ENCODE measurements at regions not wholly inside any gene's neighbourhood (a gene's known extent, or its start where the extent isn't known, plus 50 kb on each side); places are given as distances from the start of the nearest gene placed in this dataset.

GRCh38 chr3:44039006-44039405 lies 202.7 kb upstream of the TOPAZ1 start:
- no peak for TF ChIP-seq POLR2A (IDR thresholded peaks at IDR 0.05)
- TF ChIP-seq, protein P1, sequence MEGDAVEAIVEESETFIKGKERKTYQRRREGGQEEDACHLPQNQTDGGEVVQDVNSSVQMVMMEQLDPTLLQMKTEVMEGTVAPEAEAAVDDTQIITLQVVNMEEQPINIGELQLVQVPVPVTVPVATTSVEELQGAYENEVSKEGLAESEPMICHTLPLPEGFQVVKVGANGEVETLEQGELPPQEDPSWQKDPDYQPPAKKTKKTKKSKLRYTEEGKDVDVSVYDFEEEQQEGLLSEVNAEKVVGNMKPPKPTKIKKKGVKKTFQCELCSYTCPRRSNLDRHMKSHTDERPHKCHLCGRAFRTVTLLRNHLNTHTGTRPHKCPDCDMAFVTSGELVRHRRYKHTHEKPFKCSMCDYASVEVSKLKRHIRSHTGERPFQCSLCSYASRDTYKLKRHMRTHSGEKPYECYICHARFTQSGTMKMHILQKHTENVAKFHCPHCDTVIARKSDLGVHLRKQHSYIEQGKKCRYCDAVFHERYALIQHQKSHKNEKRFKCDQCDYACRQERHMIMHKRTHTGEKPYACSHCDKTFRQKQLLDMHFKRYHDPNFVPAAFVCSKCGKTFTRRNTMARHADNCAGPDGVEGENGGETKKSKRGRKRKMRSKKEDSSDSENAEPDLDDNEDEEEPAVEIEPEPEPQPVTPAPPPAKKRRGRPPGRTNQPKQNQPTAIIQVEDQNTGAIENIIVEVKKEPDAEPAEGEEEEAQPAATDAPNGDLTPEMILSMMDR (IDR thresholded peaks at IDR 0.05 in 4 of 5, conservative IDR thresholded peaks at IDR 0.05 in 1 of 5), result no peak

All from gastrocnemius medialis (tissue), 4 donors.